ENCODE measurements at regions not wholly inside any gene's neighbourhood (a gene's known extent, or its start where the extent isn't known, plus 50 kb on each side); places are given as distances from the start of the nearest gene placed in this dataset.

- DNase-seq (ENCODE audit: low read depth in 2 of 3, low spot score in 1 of 3), result no peak
Observed at GRCh38 chr2:144333143-144333555, 186.8 kb downstream of the ZEB2 start.

- peak; percentile 69 to 85 (median 77) for DNase-seq (ENCODE audit: low read depth in 2 of 3, low spot score in 1 of 3)
Observed at GRCh38 chr2:144332356-144333142, 187.4 kb downstream of the ZEB2 start.

DNA sequence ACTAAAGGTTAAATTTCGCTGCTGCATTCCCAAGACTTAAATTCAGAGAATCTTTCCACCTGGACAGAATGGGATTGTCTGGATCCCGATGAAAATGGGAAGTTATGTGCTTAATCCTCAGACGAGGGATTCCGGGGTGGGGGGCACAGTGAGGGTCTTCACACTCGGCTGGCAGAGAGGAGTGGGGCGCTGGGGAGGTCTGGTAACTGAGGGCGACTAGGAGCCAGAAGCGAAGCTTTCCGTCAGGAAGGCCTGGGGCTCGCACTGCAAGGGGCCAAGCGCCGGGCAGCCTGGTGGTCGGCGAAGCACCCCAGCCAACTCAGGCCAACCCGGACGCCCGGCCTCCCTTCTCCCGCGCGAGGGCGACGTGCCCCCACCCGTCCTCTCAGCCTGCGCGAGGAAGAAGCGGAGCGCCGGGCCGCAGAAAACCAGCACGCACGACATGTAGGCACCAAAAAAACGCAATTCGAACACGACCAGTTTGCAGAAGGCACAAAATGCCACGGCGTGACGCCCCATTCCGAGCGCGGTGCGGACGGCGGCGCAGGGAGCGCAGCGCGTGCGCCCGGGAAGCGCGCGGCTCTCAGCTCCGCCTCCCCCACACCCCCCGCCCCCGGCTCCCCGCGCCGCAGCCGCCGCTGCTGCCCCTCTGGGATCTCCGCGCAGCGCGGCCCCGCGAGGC is 188.1 kb downstream of the ZEB2 start:
- DNase-seq (ENCODE audit: low read depth in 2 of 3, low spot score in 1 of 3), result peak in 2 of 3 donors; percentile 52 to 57

- DNase-seq (ENCODE audit: low read depth in 2 of 3, low spot score in 1 of 3), result no peak
Observed at GRCh38 chr2:144330951-144331673, 188.8 kb downstream of the ZEB2 start.

DNA sequence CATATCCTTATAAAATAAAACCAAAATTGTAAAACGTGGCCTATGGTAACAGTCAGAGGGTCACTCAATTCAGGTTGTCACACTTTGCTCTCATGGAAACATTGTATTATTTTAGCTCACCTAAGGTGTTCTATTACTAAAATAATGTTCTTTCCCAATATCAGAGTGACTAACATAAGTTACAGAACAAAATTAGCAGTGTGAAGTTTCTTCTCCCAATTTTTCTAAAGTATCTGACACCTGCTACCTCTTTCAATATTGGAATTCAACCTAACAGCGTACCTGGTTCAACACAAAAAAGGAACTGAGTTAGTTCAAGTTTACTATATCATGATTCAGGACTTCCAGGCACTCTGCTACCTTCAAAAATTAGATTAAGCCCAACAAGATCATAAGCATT is 190.4 kb downstream of the ZEB2 start:
- DNase-seq (ENCODE audit: low read depth in 2 of 3, low spot score in 1 of 3), result no peak

DNA sequence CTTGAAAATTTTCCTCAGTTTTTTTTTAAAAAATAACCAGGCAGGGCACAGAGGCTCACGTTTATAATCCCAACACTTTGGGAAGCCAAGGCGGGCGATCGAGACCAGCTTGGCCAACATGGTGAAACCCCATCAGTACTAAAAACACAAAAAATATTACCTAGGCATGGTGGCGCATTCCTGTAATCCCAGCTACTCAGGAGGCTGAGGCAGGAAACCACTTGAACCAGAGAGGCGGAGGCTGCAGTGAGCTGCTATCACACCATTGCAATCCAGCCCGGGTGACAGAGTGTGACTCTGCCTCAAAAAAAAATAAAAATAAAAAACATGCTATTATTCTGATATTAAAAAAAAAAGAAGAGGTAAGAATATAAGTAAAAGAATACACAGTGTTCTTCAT is 191.0 kb downstream of the ZEB2 start:
- DNase-seq (ENCODE audit: low read depth in 2 of 3, low spot score in 1 of 3), result no peak

- DNase-seq (ENCODE audit: low read depth in 2 of 3, low spot score in 1 of 3), result no peak
Observed at GRCh38 chr2:144326825-144327224, 193.1 kb downstream of the ZEB2 start.

DNA sequence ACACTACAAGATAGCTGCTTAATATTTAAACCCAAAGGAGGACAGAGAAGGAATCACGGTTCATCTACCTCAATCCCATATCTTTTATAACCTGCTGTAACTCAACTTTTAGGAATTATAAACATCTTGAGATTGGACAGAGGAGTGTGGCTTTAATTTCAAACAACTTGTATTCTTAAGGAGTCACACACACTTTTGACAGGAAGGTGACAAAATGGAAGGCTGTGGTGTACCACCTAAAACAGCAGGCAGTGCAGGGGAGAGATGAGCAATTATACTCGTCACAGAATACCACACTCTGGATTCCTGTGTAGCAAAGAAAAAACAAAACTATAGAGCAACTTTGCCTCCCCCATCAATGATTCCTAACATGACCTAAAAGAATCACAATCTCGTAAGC is 194.8 kb downstream of the ZEB2 start:
- DNase-seq (ENCODE audit: low read depth in 2 of 3, low spot score in 1 of 3), result peak in 2 of 3 donors; percentile 48 to 52

GRCh38 chr2:144324446-144325045 is 195.4 kb downstream of the ZEB2 start:
- DNase-seq (ENCODE audit: low read depth in 2 of 3, low spot score in 1 of 3), result peak in 1 of 3 donors; percentile 7

- DNase-seq (ENCODE audit: low read depth in 2 of 3, low spot score in 1 of 3), result no peak
Observed at GRCh38 chr2:144323946-144324345, 196.0 kb downstream of the ZEB2 start.

GRCh38 chr2:144322379-144322778 is 197.5 kb downstream of the ZEB2 start:
- no peak for DNase-seq (ENCODE audit: low read depth in 2 of 3, low spot score in 1 of 3)

DNA sequence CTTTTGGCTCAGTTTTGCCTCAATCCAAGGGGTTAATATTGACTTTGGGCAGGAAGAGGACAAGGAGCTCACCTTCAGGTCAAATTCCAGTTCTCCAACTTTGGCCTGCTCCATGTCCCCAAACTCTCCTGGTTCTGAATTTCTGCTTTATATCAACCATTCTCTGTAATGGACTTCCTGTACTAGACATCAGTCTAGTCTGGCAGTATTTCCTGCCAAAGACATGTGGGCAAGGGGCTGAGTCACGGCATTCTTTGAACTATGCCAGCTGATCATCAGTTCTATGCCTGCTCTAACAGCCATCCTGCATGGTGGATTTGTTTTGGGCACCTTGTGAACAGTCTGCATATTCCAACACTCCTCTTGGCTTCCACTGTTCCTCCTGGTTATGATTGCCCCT is 199.4 kb downstream of the ZEB2 start:
- DNase-seq (ENCODE audit: low read depth in 2 of 3, low spot score in 1 of 3), result peak; percentile 26 to 37 (median 26)

DNA sequence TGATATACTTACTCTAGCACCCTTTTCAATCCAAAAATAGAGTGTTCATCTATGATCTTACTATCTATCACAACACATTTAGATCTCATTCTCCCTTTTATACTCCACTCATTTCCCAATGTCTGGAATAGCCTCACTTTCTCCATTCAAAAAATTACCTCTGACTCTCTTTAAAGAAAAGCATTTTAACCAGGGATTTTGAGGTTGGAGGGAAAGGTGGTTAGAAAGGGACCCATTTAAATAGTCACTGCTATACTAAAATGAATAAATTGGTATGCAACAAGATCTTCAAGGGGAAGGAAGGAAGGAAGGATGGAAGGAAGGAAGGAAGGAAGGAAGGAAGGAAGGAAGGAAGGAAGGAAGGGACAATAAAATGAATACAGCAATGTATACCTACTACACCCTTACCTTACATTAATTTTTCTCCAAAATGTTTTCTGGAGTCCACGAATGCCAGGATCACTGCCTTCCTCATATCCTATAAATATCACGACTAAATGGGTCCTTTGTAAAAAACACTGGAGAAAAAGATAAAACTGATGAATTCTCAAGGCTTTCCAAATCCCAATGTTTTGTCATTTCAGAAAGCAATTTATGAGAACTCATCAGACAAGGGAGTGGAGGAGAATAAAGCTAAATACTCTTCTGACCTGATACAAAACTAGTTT is 202.7 kb downstream of the ZEB2 start:
- DNase-seq (ENCODE audit: low read depth in 2 of 3, low spot score in 1 of 3), result no peak

GRCh38 chr2:144310889-144311608 is 208.9 kb downstream of the ZEB2 start:
- no peak for DNase-seq (ENCODE audit: low read depth in 2 of 3, low spot score in 1 of 3)

DNA sequence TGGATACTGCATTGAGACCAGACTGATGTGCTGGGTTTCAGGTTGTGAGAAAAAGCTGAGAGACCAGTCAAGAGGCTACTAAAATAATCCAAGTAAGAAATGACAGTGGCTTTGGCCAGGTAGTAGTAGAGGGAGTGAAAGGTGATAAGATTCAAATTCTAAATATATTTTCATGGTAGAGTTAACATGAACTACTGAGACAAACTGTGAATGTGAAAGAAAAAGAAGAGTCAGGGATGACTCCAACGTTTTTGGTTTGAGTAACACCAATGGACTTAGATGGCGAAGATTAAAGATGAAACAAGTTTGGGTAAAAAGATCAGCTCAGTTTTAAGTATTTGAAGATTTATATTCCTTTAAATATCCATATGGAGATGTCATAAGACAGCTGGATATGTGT is 209.4 kb downstream of the ZEB2 start:
- DNase-seq (ENCODE audit: low read depth in 2 of 3, low spot score in 1 of 3), result no peak

DNA sequence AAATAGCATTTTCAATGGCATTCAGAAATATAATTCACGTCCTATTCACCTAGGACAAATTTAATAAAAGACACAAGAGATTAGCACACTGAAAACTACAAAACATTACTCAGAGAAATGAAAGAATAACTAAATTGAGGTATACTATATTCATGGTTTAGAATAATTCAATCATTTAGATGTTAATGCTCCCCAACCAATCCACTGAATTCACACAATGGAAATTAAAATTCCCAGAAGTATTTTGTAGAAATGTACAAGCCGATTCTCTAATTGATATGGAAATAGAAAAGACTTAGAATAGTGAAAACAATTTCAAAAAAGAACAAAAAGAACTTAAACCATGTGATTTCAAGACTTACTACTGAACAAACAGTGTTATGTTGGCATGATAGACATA is 212.2 kb downstream of the ZEB2 start:
- no peak for DNase-seq (ENCODE audit: low read depth in 2 of 3, low spot score in 1 of 3)

DNA sequence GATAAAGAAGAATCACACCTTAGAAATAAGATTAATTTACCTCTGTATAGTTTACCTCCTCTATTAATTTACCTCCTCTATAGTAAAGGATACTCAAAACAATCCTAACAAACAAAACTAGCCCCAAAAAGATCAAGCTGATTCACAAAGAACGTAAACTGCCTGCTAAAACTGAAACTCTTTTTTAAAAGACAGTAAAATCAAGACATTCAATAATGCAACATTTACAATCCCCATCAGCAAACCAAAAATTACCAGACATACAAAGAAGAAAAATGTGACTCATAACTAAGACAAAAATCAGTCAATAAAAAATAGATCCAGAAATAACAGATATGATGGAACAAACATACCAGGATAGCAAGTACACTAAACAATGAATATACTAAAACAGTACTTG is 215.7 kb downstream of the ZEB2 start:
- DNase-seq (ENCODE audit: low read depth in 2 of 3, low spot score in 1 of 3), result no peak

DNA sequence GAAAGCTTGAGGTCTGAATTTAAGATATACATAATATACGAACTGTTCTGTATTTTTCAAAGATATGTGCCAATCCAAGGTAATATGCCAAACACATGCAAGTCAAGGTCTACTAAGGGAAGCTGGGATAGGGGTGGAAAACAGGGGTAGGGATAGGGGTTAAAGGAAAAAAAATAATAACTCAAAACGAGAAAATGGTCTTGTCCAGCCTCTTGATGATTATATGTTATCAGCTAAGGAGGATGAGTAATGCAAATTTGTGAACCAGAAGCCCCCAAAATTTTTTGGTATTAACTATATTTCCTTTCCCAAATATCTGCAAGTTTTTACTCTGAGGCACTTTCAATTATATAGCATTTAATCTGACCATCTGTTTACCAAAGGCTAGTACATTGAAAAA is 219.3 kb downstream of the ZEB2 start:
- DNase-seq (ENCODE audit: low read depth in 2 of 3, low spot score in 1 of 3), result no peak

DNA sequence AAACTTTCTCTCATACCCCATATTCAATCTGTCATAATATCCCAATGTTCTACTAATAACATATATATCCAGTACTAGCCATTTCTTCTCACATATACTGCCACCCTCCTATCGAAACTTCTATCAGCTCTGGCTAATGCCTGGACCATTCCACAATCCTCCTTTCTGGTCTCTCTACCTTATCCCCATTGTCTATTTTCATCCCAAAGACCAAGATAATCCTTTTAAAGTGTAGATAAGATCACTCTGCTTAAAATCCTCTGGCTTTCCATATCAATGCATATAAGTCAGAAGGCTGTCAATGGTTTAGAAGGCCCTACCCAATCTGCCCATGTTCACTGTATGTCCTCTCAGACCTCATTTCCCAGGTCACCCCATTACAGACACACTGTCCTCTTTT is 229.6 kb downstream of the ZEB2 start:
- no peak for DNase-seq (ENCODE audit: low read depth in 2 of 3, low spot score in 1 of 3)

- DNase-seq (ENCODE audit: low read depth in 2 of 3, low spot score in 1 of 3), result no peak
Observed at GRCh38 chr2:144288438-144288837, 231.5 kb downstream of the ZEB2 start.
